ENCODE measurements at regions not wholly inside any gene's neighbourhood (a gene's known extent, or its start where the extent isn't known, plus 50 kb on each side); places are given as distances from the start of the nearest gene placed in this dataset.

- H3K4me3 ChIP-seq (ENCODE audit: low read depth, low read length), result no peak overlapping the region
- TF ChIP-seq CTCF (conservative IDR thresholded peaks at IDR 0.05; ENCODE audit: low read depth, low read length), result no peak
- DNase-seq (ENCODE audit: low read depth), result no peak
Measured at GRCh38 chr2:224137208-224137607, 98.1 kb upstream of the SERPINE2 start.

GRCh38 chr2:224136396-224136795, 97.3 kb upstream of the SERPINE2 start:
- no peak for TF ChIP-seq CTCF (conservative IDR thresholded peaks at IDR 0.05; ENCODE audit: low read depth, low read length)
- no peak overlapping the region for H3K4me3 ChIP-seq (ENCODE audit: low read depth, low read length)
- DNase-seq (ENCODE audit: low read depth), result no peak

- TF ChIP-seq CTCF (conservative IDR thresholded peaks at IDR 0.05; ENCODE audit: low read depth, low read length), result no peak
- DNase-seq (ENCODE audit: low read depth), result no peak
- no peak overlapping the region for H3K4me3 ChIP-seq (ENCODE audit: low read depth, low read length)
Measured at GRCh38 chr2:224135881-224136280, 96.8 kb upstream of the SERPINE2 start.

GRCh38 chr2:224134003-224134734, 95.1 kb upstream of the SERPINE2 start:
- no peak for TF ChIP-seq CTCF (conservative IDR thresholded peaks at IDR 0.05; ENCODE audit: low read depth, low read length)
- no peak for DNase-seq (ENCODE audit: low read depth)

GRCh38 chr2:224133387-224133786, 94.3 kb upstream of the SERPINE2 start:
- H3K4me3 ChIP-seq (ENCODE audit: low read depth, low read length), result no peak overlapping the region

More at GRCh38 chr2:224134003-224134734, 95.1 kb upstream of the SERPINE2 start:
- H3K4me3 ChIP-seq (ENCODE audit: low read depth, low read length), result no peak overlapping the region

GRCh38 chr2:224127871-224128501, 88.9 kb upstream of the SERPINE2 start:
- no peak overlapping the region for H3K4me3 ChIP-seq (ENCODE audit: low read depth, low read length)
- no peak for TF ChIP-seq CTCF (conservative IDR thresholded peaks at IDR 0.05; ENCODE audit: low read depth, low read length)
- DNase-seq (ENCODE audit: low read depth), result peak; percentile 68

More at GRCh38 chr2:224133387-224133786, 94.3 kb upstream of the SERPINE2 start:
- no peak for TF ChIP-seq CTCF (conservative IDR thresholded peaks at IDR 0.05; ENCODE audit: low read depth, low read length)
- no peak for DNase-seq (ENCODE audit: low read depth)

GRCh38 chr2:224126440-224126839, 87.4 kb upstream of the SERPINE2 start:
- DNase-seq (ENCODE audit: low read depth), result no peak
- no peak for TF ChIP-seq CTCF (conservative IDR thresholded peaks at IDR 0.05; ENCODE audit: low read depth, low read length)
- H3K4me3 ChIP-seq (ENCODE audit: low read depth, low read length), result no peak overlapping the region
